NCI-H82 treated with DMSO at 0.1 percent for 48 hours (cell line): ENCODE measurements at regions not wholly inside any gene's neighbourhood (a gene's known extent, or its start where the extent isn't known, plus 50 kb on each side); places are given as distances from the start of the nearest gene placed in this dataset.
"Not testable (repeated sequence)": the region's sequence is repeated elsewhere in the genome, so short reads cannot be mapped to it uniquely, and the experiment has no call there.

Experiments
- DNase-seq: peaks from one replicate; lab custom pipeline; 2025; ENCODE audit not compliant: unreplicated experiment; lab: John Stamatoyannopoulos, UW

GRCh38 chr3:181354140-181354539, 357.6 kb upstream of the SOX2 start:
- no peak for DNase-seq

DNA sequence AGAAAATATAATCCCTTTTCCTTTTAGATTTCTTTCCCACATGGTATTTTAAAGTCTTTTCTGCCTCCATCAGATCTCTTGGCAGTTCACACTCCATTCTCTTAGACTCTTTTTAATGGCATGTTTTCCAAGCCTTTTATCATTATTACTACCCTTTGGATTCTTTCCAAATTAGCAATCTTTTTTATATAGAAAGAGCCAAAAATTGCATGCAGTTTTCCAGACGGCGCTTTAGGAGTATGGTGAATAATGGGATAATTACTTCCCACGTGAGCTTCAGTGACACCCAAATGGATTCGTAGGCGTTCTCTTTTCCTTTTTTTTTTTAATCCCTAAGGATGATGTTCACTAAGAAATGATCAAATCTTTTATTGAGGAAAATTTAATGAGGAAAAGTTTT, 354.8 kb upstream of the DNAJC19 start:
- no peak for DNase-seq

DNA sequence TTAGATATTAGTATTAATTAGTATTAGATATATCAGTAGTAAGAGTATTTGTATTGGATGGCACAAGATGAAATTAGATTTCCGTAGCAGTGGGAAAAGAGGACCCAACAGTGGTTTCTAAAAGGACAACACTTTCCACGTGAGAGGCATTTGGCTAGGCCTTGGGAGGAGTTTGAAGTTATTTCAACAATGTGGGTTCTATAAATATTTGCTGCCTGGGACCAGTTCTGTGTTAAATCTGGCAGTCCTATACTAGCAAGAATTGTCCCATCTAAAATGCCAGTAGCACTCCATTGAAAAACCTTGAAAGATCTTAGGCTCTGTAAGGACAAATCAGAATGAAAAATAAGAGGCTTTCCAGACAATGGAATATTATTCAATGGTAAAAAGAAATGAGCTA, 347.1 kb upstream of the DNAJC19 start:
- no peak for DNase-seq

GRCh38 chr3:181333394-181333793, 343.9 kb upstream of the DNAJC19 start:
- no peak for DNase-seq

GRCh38 chr3:181330821-181331563, 341.5 kb upstream of the DNAJC19 start:
- DNase-seq: no peak

DNA sequence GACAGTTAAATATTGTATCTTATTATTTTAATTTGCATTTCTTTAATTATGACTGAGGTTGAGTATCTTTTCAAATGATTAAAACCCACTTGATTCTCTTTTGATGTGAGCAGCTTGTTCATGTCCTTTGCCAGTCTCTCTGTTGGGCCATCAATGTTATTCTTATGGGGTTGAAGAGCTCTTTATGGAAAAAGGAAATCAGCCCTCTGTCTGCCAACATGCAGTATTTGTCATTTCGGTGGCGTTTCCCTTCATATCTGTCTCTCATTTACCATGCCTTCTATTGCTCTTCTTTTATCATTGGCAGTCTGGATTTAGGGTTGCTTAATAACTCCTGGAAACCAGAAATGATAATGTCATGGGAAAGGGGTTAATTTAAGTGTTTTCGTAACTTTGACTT, 340.7 kb upstream of the DNAJC19 start:
- no peak for DNase-seq

DNA sequence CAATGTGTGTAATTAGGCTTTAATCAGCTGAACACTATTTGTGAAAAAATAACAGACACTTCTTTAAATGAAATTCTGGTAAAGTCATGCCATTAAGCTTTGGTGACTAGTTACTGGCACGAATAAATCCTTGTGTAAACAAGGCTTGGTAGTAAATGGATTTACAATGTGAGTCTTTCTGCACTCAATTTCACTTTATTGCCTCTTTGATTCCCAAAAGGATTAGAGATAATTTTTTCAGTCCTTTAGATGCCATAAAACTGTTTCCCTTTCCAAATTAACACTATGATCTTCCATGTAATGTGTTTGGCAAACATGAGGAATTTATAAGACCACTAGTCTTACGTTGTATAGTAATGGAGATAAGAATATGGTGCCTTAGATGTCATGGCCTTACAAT, 339.5 kb upstream of the DNAJC19 start:
- peak; percentile 65 for DNase-seq

DNA sequence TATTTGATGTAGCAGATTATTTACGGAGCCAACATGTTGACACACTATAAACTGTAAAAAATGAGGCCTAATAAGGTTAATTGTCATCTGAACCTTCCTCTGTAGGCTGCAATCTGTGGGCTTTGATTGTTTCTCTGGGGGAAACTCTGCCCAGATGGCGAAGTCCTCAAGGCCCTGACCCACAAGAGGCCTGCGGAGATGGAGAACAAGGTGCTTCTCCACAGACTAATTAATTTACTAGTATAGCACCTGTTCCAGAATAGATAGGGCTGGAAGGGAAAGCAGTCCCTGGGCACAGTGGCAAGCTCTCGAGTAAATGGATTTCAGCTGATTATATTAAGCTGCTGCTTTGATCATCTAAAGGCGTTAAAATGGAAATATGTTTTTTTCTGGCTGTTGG, 338.8 kb upstream of the DNAJC19 start:
- DNase-seq: peak; percentile 65

GRCh38 chr3:181327349-181327748, 337.8 kb upstream of the DNAJC19 start:
- no peak for DNase-seq

DNA sequence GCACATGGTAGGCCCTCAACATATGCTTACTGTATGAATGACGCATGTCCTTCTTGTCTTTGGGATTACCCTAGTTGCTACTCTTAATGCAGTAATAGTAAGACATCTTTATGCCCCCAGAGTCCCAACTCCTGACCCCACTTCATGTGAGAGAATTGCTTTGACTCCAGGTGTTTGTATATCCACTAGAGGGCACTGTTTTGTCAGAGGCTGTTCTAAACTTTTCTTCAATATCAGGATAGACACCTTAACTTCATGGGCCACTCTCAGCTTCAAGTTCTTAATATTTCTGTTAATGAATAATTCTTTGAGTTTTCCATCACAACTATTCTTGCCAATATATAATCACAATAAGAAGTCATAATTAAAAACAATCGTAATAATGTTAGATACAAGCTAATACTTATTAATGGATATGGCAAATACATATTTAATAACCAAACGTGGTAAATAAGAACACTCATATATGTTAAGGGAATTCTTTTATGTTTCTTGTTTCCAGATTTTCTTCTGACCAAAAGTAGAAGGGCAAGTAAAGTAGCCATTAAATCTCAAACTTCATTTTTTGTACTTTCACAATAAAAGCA, 337.2 kb upstream of the DNAJC19 start:
- peak; percentile 26 for DNase-seq

GRCh38 chr3:181324516-181324915, 335.0 kb upstream of the DNAJC19 start:
- not testable (repeated sequence) for DNase-seq

GRCh38 chr3:181318321-181318720, 328.8 kb upstream of the DNAJC19 start:
- no peak for DNase-seq

DNA sequence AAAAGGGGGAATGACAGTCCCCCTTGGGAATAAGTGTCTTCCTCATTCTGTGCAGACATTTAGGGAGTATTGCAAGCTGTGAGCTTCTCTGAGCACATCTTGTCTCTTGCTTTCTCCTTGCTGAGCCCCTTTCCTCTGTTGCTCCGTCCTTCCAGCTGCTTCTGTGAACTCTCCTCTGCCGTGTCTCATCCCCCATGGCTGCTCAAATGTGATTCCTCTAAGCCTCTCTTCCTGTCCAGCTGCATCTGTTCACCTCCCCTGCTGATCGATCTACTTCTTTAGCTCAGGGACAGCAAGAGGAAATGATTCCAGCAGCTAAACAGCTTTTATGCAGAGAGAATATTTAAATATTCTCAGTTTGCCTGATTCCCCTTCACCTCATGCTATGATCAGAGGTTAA, 328.0 kb upstream of the DNAJC19 start:
- peak; percentile 82 for DNase-seq

DNA sequence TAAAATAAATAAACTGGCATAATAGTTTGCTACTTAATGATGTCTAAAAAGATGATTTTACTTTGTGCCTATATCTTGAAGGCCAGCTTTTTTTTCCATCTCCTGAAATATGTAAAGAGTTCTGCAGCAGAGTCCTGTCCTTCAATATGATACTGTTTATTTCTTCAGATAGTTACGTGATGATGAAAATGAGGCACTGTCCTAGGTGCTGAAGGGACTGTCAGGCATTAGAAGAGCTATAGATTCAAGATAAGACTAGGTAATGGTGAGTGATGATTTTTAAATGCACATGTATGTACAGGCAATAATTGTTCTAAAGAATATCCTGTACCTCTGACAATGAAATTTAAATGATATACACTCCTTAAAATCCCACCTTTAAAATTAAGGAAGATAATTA, 326.9 kb upstream of the DNAJC19 start:
- no peak for DNase-seq

- peak; percentile 85 for DNase-seq
These were observed 323.8 kb upstream of the DNAJC19 start for GRCh38 chr3:181313335-181313734.

DNA sequence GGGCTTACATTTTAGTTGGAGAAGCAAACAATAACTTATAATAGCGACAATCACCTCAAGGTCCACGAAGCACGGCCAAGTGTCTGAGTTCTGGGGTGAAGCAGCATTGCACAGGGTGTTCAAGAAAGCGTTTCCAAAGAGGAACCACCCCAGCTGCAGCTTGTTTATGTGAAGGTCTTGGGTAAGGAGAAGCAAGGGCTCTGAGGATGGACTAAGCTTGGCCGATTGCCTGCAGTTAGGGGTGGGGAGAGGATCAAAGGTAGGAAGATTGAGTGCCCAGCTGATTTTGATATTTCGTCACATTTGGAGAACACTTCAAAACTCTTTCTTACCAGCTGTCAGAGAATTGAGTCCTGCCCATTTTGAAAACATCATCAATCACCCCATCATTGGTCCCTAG, 321.6 kb upstream of the DNAJC19 start:
- DNase-seq: no peak

- no peak for DNase-seq
These were observed 313.4 kb upstream of the DNAJC19 start for GRCh38 chr3:181302960-181303359.

GRCh38 chr3:181300033-181300432, 310.5 kb upstream of the DNAJC19 start:
- no peak for DNase-seq

DNA sequence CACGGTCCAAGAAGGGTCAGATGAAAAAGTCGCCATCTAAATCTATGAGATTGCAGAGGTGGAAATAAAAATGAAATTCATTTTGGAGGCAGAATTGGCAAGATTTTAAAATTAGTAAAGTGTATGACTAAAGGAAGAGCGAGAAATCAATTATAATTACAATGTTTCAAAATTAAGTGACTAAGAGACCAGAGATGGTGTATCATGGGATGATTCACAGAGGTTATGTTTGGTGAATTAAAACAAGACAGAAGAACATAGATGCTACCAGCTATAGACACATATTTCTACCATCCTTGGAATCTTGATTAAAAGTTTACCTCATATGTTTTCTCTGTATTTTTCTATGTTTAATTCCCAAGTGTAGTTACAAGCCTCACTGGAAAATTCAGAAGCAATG, 308.9 kb upstream of the DNAJC19 start:
- no peak for DNase-seq

- DNase-seq: no peak
These were observed 303.4 kb upstream of the DNAJC19 start for GRCh38 chr3:181292984-181293383.

- no peak for DNase-seq
These were observed 301.4 kb upstream of the DNAJC19 start for GRCh38 chr3:181290941-181291340.

- DNase-seq: no peak
These were observed 299.8 kb upstream of the DNAJC19 start for GRCh38 chr3:181289306-181289705.

DNA sequence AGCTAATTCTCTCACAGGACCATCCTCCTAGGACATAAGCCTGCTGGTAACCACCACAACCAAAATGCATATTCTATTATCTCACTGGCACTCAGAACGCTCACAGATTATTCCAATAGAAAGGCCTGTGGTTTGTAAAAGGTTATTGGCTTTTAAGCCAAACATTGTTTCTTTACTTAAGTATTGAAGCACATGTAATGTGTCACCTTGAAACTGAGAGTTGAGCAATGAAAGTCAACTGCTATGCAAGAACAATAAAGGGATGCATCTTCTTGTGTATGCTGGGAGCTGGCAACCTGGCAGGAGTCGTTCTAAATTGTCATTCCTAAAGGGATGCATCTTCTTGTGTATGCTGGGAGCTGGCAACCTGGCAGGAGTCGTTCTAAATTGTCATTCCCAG, 298.6 kb upstream of the DNAJC19 start:
- DNase-seq: no peak
